DND-41 (cell line): ENCODE measurements at regions not wholly inside any gene's neighbourhood (a gene's known extent, or its start where the extent isn't known, plus 50 kb on each side); places are given as distances from the start of the nearest gene placed in this dataset.

Experiments used
- CTCF ChIP-seq: IDR thresholded peaks from 2 replicates; pipeline ENCODE4 v1.5.1; 2012; ENCODE audit warnings: borderline replicate concordance, low read length, moderate library complexity, mild to moderate bottlenecking; ENCODE audit not compliant: poor library complexity, severe bottlenecking; ENCODE audit errors: extremely low read depth
- EZH2 ChIP-seq: IDR thresholded peaks from 3 replicates; pipeline ENCODE4 v1.6.1; 2012; ENCODE audit warnings: borderline replicate concordance, low read depth, mild to moderate bottlenecking, moderate library complexity, low read length, inconsistent platforms; ENCODE audit not compliant: severe bottlenecking

GRCh38 chr14:38593476-38593875 lies 337.6 kb upstream of the CLEC14A start:
- TF ChIP-seq CTCF = no peak
- TF ChIP-seq EZH2 = no peak
